ENCODE measurements at regions not wholly inside any gene's neighbourhood (a gene's known extent, or its start where the extent isn't known, plus 50 kb on each side); places are given as distances from the start of the nearest gene placed in this dataset.

DNA sequence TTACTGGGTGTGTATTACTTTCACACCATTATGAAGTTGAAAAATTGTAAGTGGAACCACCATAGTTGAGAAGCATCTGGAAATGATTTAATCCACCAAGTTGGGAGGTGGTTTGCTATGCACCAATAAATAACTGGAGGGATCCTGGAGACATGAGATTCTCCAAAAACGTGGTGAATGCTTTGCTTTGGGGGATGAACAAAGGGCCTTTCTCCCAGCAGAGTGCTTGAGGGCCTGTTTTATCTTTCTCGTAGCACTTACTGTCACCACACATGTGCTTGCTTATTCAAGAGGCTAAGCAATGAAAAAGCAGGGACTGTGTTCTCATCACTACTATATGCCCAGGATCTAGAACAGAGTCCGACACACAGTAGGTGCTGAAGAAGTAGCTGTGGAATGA is 371.1 kb downstream of the DHX35 start:
- no peak for DNase-seq

DNA sequence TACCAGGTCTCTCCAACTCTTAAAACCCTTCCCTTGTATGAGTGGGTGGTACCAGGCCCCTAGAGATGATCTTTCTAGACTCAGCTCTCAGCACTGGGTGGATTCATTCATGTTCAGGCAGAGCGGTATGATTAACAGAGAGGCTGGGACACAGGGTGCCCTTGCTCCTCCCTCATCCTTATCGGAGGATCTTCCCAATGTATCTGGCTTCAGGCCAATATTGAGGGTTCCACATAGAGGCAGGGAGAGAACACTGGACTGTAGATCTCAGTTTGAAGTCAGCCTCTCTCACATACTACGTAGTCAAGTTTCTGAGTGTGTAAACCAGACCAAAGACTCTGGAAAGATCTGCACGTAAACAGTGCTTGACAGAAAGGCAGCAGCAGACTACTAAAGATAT is 366.2 kb downstream of the DHX35 start:
- DNase-seq: no peak

DNA sequence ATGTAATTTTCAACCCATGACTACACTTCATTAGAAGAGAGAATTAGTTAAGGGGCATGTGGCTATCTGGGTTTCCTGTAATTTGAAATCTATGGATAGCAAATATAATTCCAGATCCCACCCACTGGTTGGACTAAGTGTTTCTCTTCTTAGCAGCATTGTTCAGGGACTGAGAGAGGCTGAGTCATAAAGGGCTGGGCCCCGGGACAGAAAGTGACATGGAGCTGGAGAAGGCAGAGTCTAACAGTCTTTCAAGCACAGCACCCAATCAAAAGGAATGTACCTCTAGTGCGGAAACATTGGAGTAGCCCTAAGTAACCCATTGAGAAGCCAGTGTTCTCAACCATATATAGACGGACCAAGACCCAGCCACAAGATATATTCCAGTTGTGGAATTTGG is 363.9 kb downstream of the DHX35 start:
- DNase-seq: no peak

DNA sequence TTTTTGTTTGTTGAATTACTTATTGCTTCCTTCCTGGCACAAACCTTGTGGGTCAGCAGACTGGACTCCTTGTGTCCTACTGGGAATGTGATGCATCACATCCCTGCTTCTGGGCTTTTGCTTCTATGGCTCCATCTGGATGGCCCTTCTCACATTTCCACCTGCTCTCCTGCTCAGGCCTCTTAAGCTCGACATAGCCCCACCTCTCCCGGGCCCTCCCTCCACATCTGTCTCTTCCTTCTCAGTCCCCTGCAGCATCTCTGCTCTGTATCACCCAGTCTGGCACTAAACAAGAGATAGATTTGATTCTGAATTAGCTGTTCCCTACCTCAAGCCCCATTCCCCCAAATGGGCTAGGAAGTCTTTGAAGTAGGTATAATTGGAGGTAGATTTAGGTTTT is 356.8 kb downstream of the DHX35 start:
- DNase-seq: no peak

DNA sequence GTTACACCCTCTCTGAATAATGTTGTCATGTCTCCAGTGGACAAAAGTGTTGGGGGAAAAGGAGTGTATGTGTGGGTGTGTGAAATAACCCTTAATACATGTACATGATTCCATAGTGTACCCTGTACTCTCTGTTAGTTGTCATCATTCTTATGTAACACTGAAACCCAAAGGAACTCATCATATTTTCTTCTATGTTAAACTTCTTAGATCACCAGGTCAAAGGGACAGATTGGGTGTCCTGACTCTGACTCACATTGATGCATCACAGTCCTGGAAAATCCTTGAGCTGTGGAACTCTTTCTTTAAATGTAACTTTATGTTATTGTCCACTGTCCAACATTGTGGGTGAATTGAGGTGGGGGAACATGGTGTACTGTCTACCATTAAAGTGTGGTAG is 350.5 kb downstream of the DHX35 start:
- no peak for DNase-seq

DNA sequence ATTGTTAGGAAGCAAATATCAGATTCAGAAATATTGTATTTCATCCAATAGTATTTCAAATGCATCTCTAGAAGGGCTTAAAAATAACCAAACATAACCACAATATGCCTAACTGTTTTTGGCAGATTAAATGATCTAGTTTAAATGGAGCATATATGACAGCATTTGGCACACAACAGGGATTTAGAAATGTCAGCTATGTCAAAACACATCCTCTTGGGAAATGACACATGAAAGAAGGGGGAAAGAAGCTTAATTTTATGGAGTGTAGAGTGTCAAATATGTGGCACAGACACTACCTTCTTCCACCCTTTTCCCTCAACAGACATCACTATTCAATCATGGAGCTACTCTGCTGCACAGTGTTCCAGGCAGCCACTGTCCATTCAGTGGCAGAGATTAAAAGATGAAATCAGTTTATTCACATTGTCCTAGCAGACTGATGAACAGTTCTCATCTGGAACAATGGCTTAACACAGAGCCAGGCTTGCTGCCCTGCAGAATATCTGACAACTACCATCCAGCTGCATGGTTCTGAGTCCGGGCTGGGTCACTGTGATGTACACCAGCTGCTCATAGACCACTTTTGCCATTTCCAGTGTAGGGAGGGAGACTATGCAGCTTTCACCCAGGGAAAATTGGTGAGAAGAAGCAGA is 349.8 kb downstream of the DHX35 start:
- no peak for DNase-seq

DNA sequence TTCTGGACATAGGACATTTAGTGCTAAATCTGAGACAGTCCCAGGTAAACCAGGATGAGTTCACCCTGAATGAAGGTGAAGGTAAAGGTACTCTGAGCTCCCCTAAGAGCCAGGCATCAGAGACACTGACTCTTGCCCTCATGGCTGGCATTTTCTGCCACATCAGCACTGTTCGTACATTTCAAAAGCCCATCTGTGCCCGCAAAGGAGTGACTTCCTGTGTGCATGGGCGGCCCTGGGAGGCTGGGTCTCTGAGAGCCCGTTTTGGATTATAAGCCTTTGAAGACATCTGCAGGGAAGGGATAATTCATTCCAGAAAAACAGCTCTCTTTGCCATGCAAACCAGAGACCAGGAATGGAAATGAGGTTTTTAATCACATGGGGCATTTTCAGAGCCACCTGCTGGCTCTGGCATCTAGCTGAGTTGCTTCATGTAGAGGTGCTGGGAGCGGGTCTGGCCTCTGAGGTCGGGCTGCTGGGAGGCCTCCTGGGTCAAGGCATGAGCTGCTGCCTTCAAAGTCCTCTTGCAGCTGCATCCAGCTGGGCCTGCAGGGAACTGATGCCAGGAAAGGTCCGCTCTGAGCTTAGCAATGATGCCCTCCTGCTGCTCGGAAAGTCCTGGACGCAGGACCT is 348.3 kb downstream of the DHX35 start:
- DNase-seq: no peak

DNA sequence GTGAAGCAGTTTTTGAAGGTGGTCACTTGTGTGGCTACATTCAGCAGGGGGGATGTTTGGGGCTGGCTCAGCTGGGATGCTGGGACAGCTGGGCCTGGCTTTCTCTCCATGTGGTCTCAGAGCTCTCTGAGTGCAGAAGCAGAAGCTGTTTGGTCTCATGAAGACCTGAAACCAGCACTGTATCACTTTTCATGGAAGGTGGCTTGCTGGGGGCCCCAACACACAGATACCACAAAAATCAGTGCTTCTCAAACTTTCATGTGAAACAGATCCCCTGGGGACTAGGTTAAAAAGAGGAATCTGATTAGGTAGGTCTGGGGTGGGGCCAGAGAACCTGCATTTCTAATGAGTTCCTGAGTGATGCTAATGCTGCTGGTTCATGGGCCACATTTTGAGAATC is 347.3 kb downstream of the DHX35 start:
- no peak for DNase-seq

DNA sequence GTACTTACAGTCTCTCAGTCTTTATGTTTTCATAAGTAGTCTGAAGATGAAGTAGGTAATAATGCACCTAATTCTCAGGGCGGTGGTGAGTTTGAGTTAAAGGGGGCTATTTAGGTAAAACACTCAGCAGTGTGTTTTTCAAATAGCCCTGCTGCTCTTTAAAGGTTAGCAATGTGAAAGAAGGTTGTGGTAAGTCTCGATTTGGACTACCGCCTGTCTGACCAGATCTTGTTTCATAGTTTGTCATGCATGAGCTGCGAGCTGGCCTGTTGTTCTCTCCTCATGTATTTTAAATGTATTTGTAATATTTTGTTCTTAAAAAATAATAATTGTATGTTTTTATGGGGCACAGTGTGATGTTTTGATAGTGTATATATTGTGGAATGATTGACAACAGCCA is 340.2 kb downstream of the DHX35 start:
- DNase-seq: no peak

DNA sequence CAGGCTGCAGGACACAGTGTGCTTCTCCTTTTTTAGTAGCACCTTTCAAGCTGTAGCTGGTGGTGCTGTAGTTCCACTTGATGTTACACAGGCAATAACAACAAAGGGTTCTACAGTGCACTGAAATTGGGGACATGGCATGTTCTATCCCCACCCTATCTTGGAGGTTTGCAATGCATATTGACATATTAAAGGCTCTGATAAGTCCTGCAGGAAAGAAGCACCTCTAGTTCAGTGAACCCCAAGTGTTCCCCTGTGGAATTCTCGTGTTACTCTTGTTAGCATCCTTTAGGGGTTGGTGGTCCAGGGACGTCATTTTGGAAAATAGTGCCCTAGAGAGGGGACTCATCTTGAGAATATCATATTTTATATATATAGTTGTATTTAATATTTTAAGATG is 337.6 kb downstream of the DHX35 start:
- DNase-seq: no peak

DNA sequence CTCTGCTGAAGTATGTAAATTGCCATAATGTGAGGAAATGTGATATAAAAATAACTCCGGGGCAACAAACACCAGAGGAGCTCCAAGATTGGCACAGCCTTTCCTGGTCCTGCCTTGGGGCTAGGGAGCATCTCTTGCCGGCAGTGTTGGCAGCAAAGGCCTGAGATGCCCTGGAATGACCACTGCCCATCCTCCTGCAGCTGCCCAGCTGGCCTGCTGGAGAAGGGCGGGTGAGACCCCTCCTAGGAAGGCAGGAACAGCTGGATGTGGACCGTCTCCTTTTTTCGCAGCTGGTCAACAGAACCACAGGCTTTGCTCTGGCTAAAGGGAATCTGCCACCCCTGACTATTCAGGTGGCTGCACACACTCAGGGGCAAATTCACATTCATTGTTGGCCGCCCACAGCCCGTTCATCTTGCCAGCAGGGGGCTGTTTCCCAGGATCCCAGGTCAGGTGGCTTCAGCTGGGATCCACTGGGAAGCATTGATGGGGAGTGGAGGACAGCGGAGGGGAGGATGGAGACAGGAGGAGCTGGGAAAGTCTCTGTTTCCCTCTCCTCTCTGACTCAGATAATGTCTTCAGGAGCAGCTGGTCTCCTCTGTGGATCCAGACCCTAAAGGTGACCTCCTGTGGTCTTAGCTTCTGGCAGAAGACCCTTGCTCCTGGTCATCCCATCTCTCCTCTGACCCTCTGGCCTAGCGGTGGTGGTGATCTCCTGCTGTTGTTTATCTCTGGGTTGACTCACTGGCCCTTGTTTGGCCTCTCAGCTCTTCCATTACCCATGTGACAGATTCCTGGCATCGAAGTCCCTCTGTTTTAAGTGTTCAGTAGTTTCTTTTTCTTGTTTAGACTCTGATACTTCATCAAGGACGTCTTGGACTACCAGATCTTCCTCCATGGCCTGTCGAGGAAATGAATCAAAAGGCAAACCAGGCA is 336.7 kb downstream of the DHX35 start:
- DNase-seq: no peak

DNA sequence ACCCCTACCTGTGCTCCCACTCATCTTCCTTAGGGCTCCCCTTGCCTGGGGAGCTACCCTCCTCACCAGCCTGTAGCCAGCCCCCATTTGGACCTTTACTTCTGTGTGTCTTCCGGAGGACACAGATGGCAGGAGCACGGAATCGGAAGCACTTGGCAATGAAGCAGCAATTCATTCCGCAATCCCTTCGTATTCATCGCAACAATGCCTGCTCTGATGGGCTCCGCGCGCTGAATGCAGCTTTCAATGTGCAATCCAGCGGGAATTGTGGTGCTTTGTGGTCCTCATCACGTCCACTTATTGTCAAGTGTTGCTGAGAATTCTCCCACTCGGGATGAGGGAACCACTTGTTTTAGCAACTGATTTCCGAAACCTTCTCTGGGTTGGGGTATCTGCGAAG is 336.0 kb downstream of the DHX35 start:
- no peak for DNase-seq

DNA sequence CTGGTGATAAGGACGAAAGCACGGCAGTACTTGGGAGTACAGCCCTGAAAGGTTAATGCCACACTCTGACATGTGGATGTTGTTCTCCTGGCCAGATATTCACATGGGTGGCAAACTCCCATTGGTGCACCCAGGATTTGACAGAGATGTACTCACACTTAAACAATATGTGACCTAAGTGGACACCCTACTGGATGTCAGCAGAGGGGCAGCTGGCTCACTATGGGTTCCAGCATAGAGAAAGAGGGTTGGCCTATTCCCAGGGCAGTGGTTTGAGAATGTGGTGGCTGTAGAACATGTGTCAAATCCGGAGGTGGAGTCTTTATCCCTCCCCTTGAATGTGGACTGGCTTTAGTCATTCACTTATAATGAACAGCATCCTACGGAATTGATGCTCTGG is 333.2 kb downstream of the DHX35 start:
- DNase-seq: no peak

DNA sequence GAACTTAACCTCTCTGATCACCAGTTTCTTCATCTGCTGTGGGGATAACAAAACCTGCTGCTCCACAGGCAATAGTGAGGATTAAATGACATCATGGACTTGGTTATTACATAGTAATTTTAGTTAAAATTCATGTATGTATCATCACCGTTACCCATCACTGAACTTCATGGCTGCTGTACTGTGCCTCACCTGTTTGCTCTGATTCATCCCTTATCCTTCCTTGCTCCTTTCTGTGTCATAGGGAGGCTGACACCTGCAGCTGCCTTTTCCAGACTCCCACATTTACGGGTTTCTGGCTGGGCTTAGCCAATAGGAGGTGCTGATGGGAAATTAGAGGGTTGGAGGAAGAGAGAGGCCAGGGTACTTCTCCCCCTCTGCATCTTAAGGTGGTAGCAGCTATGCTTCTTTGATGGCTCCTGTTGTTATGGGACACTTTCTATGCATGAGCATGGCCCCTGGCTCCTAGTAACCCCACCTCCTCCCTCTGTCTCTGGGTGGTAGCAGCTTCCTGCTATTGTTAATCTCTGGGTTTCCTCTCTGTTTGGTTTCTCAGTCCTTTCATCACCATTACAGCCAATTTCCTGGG is 332.1 kb downstream of the DHX35 start:
- DNase-seq: no peak

DNA sequence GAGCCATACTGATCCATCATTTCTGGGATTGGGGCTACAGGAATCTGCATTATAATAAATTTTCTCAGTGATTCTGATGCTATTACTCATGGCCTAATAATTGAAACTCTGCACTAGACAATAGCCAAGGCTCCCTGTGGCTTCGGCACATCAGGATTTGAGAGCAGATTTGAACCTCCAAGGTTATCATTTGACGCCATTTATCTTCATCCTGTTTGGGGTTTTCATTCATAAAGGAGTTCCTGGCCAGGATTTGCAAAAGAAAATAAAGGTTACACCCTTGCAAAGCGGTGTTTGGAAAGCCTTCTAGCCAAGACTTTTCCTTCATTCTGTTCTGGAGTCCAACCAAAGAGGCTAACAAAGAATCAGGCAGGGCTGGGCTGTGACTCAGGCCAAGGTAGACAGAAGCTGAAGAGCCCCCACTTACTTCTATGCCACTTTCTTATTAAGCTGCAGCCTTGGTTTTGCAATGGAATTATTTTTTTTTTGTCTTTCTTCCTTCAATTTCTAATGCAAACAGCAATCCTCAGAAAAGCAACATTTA is 330.1 kb downstream of the DHX35 start:
- DNase-seq: no peak

DNA sequence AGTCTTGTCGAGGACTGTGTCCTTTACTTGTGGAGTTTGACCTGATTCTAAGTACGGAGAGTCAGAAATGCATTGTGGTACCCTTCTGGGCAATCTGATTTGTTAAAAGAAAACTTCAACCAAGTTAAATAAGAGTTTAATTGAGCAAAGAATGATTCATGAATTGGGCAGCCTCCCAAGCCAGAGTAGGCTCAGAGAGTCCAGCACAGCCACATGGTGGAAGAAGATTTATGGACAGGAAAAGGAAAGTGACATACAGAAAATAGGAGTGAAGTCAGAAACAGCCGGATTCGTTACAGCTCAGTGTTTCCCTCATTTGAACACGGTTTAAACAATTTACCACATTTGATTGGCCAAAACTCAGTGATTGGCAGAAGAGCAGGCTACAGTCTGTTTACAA is 329.2 kb downstream of the DHX35 start:
- DNase-seq: no peak

DNA sequence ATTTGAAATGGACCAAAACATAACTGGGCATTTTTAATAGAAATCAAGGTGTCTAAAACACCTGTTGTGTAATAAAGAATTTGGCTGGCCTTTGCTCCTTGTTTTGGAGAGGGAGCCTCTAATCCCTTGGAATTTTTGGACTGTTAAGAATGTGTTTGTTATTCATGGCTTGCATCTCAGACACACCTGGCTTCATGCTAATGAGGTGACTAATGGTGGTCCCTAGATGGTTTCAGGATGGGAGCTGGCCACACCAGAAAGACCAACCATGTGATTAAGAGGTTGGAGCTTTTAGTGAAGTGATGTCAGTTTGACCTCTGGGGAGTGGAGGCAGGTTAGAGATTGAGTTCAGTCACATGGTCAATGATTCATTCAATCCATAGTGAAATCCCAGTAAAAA is 328.4 kb downstream of the DHX35 start:
- no peak for DNase-seq

DNA sequence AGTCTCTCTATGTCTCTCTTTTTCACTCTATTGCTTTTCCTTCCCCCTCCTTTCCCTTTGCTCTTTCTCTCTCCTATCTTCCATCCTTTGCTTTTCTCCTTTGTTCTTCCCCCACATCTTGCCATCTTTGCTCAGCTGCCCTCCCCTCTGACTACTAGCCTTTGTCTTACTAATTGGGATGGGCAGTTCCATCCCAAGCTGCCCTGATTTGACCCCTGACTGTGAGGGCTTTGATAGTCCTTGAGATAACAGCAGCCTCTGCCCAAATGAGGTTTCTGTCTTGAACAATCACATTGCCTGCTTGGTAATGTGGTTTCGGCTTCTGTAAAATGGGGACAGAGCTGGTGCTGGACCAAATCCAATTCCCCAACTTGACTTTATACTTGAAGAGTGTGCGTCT is 327.7 kb downstream of the DHX35 start:
- DNase-seq: no peak

DNA sequence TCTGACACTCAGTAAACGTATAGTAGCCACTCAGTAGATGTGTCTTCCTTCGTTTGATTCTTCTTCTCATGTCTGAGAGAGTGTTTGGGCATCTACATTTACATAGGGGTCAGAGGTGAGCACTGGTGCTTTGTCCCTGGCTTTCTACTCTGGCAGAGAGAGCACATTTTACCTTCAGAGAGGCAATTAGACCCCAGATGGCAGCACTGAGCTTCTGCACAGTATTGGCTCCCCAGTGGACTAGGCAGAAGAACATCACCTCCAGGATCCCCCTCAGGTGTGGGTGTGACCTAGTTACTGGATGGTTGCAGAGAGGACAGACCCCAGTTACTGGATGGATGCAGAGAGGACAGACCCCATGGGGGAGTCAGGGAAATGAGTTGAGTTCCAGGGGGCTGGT is 327.2 kb downstream of the DHX35 start:
- no peak for DNase-seq

DNA sequence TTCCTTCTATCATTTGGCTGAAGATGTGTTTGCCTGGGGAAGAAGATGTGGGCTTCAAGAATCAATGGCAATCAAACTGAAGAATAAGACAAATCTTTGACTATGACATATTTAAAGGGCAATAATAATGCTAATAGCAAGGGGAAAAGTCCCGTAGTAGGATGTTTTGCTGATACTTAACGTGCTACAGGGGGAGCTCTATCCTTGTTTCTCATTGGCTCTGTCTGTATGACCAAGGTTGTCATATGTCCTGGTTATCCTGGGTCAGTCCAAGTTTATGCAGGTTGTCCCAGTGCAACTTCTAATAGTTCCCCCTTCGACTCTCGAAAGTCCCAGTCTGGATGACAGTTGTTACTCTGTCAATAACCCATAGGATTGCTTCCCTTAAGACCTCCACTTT is 321.3 kb downstream of the DHX35 start:
- no peak for DNase-seq

DNA sequence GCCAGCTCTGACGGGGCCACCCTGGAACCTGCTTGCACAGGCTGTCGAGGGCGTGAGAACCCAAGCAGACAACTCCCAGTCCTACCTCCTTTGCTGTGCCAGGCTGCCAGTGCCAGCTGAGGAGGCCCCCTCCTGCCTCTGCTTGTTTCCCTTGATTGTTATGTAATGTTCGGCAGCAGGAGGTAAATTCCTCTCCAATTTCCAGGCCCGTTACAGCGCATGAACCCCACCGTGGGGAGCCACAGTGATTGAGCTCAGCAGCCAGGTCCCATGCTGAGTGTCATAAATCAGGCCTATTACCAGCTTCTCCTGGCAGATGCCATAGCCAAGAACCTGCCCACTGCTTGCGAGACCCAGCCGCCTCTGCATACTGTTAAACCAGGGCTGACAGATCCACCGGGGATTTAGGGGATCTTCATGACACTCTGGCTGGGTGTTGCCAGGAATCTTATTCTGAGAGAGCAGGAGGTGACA is 320.5 kb downstream of the DHX35 start:
- no peak for DNase-seq

DNA sequence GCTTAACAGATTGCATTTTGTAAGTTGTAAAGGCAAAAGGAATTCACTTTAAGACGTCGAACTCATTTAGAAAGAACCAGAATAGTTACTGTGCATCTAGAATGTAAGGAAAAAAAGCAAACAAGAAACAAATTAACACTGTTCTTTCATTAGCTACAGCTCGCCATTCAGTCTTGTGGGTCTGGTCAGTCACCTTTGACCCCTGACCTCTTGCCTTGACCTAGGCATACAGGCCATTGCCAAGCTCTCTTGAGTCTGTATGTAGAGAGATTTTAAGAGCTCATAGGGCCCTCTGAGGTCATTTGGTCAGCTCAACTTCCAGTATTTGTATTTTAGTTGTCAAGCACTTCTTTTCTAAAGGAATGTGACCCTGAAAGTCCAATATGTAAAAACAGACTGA is 318.7 kb downstream of the DHX35 start:
- no peak for DNase-seq

DNA sequence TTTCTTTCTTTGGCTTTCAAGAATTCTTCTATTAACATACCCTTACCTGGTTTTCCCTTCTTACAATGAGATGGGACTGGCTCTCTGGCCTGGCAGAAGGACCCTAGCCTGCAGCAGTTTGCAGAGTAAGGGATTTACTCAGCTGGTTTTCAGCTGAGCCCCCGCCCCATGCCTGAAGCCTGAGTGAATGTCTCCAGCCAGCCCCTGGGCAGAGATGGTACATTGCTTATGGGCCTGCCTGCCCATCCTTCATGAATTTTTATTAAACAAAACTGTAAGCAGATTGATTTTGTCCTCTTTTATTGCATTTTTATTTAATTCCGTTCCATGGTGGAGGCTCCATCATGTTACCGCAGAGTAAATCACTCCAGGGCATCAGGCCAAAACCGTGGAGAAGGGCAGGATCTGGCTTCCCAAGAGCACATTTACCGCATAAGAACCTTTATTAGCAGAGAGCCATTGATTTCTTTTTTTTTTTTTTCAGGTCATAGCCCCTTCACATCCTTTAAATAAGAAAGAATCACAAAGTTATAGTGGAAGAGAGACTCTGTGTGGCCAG is 316.2 kb downstream of the DHX35 start:
- DNase-seq: no peak

All from CD4-positive, alpha-beta T cell treated with Interleukin-12 subunit alpha and Interleukin-12 subunit beta, for 1 hour (primary cell).